Cerebellar cortex (tissue), 1 donor: ENCODE measurements at regions not wholly inside any gene's neighbourhood (a gene's known extent, or its start where the extent isn't known, plus 50 kb on each side); places are given as distances from the start of the nearest gene placed in this dataset.
A peak's percentile ranks its signal among the peaks of the same experiment; 100 is the strongest.
"Not testable (repeated sequence)": the region's sequence is repeated elsewhere in the genome, so short reads cannot be mapped to it uniquely, and the experiment has no call there.

ENCODE experiments used
- DNase-seq: peaks from one replicate; pipeline ENCODE4 v3.0.0-alpha.2; 2015; ENCODE audit warnings: low spot score

DNA sequence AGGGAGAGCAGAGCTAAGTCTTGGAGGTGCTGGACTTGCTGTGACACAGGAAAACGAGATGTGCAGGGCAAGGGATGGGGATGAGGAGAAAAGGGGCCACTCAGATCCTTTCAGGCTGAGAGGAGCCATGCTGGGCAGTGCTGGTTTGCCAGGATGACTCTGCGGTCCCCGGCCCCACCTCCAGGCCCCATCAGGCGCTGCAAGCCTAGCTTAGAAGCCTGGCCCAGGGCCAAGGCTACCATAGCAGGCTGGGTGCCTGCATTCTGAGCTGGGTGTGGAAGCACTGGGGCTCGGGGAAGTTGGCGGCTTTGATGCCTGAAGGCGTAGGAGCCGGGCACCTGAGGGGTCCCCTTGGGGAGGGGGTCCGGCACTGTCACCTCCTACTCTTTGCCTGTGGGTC, 341.2 kb upstream of the USP9Y start:
- no peak for DNase-seq

- no peak for DNase-seq
These were observed 340.5 kb upstream of the USP9Y start for GRCh38 chrY:12360496-12360895.

DNA sequence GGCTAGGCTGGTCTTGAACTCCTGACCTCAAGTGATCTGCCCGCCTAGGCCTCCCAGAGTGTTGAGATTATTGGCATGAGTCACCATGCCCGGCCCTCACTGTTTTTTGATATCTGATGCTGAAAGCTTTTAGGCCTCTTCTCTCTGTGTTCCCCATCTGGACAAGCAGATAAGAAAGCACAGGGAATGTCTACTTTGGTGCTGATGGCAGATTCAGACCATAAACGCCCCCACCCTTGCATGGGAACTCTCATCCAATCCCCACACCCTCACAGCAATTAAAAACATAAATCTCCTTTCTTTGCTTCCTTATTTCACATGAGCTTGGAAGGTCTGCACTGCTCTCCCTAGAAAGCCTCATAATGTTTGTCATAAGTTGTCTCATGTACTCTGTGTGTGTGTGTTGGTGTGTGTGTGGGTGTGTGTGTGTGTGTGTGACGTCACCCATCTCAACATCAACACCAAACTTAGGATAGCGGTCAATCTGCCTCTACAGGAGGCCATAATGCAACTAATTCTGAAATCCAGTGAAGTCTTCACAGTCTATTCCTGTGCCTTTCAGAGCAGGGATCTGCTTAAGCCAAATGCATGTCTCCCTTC, 335.6 kb upstream of the USP9Y start:
- no peak for DNase-seq

- DNase-seq, result not testable (repeated sequence)
These were observed 326.4 kb upstream of the USP9Y start for GRCh38 chrY:12374588-12374987.

GRCh38 chrY:12391655-12392559, 309.1 kb upstream of the USP9Y start:
- DNase-seq, result not testable (repeated sequence)

DNA sequence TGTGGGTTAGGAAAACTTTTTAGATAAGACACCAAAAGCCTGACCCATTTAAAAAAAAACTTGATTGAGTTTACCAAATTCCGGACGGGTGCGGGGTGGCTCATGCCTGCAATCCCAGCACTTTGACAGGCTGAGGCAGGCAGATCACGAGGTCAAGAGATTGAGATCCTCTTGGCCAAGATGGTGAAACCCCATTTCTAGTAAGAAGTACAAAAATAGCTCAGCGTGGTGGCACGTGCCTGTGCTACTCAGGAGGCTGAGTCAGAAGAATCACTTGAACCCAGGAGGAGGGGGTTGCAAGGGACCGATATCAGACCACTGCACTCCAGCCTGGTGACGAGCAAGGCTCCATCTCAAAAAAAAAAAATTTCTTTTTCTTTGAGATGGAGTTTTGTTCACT, 307.8 kb upstream of the USP9Y start:
- DNase-seq, result no peak

- peak; percentile 7 for DNase-seq
These were observed 305.5 kb upstream of the USP9Y start for GRCh38 chrY:12395381-12396120.

GRCh38 chrY:12403916-12404315, 297.1 kb upstream of the USP9Y start:
- DNase-seq, result no peak

- DNase-seq, result no peak
These were observed 292.8 kb upstream of the USP9Y start for GRCh38 chrY:12408236-12408635.

DNA sequence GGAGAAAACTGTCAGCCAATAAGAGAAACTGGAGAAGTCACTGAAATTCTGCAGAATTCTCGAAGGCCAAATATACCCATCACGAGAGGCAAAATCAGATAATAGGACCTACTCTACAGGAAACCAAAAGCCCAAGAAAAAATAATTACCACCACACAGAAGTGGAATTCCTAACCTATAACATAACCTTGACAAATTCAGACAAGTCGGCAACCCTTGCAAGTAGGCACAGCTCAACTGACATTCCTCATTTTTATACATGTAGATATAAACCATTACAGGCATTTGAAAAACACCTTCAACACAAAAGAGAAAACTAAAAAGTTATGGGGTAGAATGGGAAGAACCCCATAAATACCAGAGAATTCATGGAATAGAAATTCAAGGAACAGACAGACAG, 290.3 kb upstream of the USP9Y start:
- no peak for DNase-seq

- DNase-seq, result peak; percentile 26
These were observed 279.8 kb upstream of the USP9Y start for GRCh38 chrY:12421072-12421787.

- no peak for DNase-seq
These were observed 279.3 kb upstream of the USP9Y start for GRCh38 chrY:12421788-12422124.

GRCh38 chrY:12422536-12422935, 278.5 kb upstream of the USP9Y start:
- no peak for DNase-seq

GRCh38 chrY:12423416-12424252, 277.4 kb upstream of the USP9Y start:
- no peak for DNase-seq

DNA sequence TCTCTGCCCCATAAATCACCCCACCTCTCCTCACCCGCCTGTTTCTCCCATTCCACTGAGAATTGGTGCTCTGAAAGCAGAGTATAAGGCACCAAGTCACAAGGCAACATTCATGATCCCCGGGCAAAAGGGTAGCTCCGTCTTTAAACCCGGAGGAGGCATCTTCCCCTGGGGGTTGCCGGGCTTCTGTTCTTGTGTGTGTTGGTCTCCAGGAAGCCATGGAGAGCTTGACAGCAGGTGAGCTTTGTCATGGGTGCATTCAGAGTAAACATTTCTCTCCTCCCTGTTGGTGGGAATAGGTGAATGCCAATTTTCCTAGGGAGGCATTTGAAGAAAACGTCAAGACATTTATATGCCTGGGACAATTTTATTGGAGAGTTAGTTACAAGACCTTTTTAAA, 275.5 kb upstream of the USP9Y start:
- no peak for DNase-seq

DNA sequence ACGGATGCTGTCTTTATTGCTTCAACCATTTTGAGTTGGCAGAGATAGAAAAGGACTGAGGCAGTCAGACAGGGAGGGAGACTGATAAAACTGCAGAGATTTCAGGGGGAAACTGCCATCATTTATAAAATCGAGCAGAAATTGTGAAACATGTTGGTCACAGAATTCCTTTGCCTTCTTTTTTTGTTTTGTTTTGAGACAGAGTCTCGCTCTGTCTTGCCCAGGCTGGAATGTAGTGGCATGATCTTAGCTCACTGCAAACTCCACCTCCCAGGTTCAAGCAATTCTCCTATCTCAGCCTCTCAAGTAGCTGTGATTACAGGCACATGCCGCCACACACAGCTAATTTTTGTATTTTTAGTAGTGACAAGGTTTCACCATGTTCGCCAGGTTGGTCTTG, 273.7 kb upstream of the USP9Y start:
- DNase-seq, result no peak

DNA sequence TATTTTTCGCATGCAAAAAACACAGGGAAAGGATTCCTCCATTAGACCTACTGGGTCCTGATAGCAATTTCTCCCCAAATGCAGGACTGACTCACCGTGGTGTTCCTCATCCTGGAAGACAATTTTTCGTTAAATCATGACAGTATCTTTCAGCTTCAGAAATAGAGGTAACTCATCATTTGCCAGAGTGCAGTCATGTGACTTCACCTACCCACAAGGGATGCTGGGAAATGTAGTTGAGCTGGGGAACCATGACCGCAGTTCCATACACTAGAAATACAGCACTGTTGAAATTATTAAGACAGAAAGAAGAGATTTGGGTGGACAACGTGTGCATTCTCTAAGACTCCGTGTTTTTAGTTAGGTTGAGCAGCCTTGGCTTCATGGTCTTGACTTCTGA, 269.5 kb upstream of the USP9Y start:
- DNase-seq, result peak; percentile 5

DNA sequence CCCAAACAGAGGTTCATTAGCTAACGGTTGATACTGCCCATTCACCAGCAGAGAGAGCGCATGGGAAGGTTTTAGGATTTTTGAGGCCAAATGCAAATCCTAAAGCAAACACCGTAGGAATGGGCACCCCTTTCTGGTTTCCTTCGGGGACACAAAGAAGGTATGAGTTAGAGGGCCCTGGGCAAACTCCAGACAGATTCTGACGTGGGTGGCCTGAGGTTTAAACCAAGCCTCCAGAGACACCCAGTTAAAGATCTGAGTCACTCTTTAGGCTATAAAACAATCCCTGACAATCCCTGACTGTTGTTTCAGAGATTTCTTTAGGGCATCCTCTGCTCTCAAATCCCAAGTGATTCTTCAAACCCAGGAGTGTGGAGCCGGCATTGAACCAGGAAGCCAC, 262.2 kb upstream of the USP9Y start:
- DNase-seq, result not testable (repeated sequence)

DNA sequence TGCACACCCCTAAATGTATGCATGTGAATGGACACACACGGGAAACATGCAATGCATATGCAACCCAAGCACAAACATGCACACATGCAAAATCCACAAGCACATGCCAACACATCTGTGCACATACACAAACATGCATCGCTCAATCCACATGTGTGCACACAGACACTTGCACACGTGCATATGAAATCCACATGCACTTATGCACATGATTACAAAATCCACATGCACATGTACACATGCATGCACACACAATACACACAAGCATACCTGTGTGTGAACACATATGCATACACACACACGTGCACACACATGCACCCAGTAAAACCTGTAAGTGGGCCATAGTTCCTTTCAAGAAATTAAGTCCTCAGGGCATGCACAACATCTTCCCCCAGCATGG, 256.8 kb upstream of the USP9Y start:
- no peak for DNase-seq

- not testable (repeated sequence) for DNase-seq
These were observed 254.4 kb upstream of the USP9Y start for GRCh38 chrY:12446486-12447265.

DNA sequence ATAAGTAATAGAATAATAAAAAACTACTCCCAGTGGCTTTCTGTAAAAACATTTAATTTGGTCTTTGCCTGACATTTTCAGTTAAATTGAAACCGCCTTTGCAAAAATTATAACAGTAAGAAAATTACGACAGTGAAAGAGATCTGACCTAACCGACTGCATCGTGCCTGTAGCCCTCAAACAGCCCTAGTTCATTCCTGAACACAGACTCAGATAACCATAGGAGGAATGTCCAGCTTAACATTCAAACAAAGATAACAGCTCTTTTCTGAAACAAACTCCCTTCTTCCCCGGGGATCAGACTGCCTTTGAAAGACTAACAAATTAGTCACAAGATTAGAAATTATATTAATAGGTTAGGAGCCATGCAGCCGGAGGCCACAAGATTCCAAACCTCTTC, 252.5 kb upstream of the USP9Y start:
- not testable (repeated sequence) for DNase-seq
